SK-N-SH treated with all-trans-retinoic acid at 6 μM for 48 hours (cell line): ENCODE measurements at regions not wholly inside any gene's neighbourhood (a gene's known extent, or its start where the extent isn't known, plus 50 kb on each side); places are given as distances from the start of the nearest gene placed in this dataset.

Experiments used
- ATAC-seq: fragments of 200-7000 bp; cut with Tn5 transposase; 3 replicates; pipeline ENCODE4 v1.9.1; 2020; ENCODE audit warnings: mild to moderate bottlenecking, moderate library complexity
- ARNTL ChIP-seq: fragments of 450-650 bp; formaldehyde crosslinking; IDR thresholded peaks from 2 replicates; pipeline ENCODE4 v1.5.0; 2020; ENCODE audit warnings: low read depth, mild to moderate bottlenecking, moderate library complexity, borderline replicate concordance
- BACH2 ChIP-seq: fragments of 250-450 bp; sonication (Bioruptor Pico); IDR thresholded peaks from 2 replicates; pipeline ENCODE4 v1.9.0; 2021; ENCODE audit warnings: mild to moderate bottlenecking, borderline replicate concordance
- CREB5 ChIP-seq: fragments of 250-450 bp; sonication (Bioruptor Pico); IDR thresholded peaks from 2 replicates; pipeline ENCODE4 v1.5.1; 2020; ENCODE audit warnings: low read depth, mild to moderate bottlenecking, moderate library complexity
- CSDC2 ChIP-seq: fragments of 250-450 bp; sonication (Bioruptor Pico); IDR thresholded peaks from 2 replicates; pipeline ENCODE4 v1.5.0; 2020; ENCODE audit warnings: mild to moderate bottlenecking, moderate library complexity
- ESRRG ChIP-seq: fragments of 250-450 bp; sonication (Bioruptor Pico); IDR thresholded peaks from 2 replicates; pipeline ENCODE4 v1.6.1; 2021; ENCODE audit warnings: mild to moderate bottlenecking
- GLIS3 ChIP-seq: fragments of 250-450 bp; sonication (Bioruptor Pico); IDR thresholded peaks from 2 replicates; pipeline ENCODE4 v1.5.0; 2020; ENCODE audit warnings: mild to moderate bottlenecking, moderate library complexity
- POU6F1 ChIP-seq: fragments of 250-450 bp; sonication (Bioruptor Pico); IDR thresholded peaks from 2 replicates; pipeline ENCODE4 v1.8.0; 2021; ENCODE audit warnings: low read depth, mild to moderate bottlenecking, moderate library complexity, borderline replicate concordance
- PPARA ChIP-seq: fragments of 250-450 bp; sonication (Bioruptor Pico); IDR thresholded peaks from 2 replicates; pipeline ENCODE4 v1.5.0; 2020; ENCODE audit warnings: mild to moderate bottlenecking, borderline replicate concordance
- RARB ChIP-seq: fragments of 250-450 bp; sonication (Bioruptor Pico); IDR thresholded peaks from 2 replicates; pipeline ENCODE4 v1.8.0; 2021; ENCODE audit warnings: mild to moderate bottlenecking, moderate library complexity
- SNAI2 ChIP-seq: fragments of 250-450 bp; sonication (Bioruptor Pico); IDR thresholded peaks from 2 replicates; pipeline ENCODE4 v1.5.0; 2020; ENCODE audit warnings: mild to moderate bottlenecking, moderate library complexity
- TCF4 ChIP-seq: fragments of 250-450 bp; sonication (Bioruptor Pico); IDR thresholded peaks from 2 replicates; pipeline ENCODE4 v1.8.0; 2021; ENCODE audit warnings: mild to moderate bottlenecking, moderate library complexity, borderline replicate concordance
- TOX ChIP-seq: fragments of 250-450 bp; sonication (Bioruptor Pico); IDR thresholded peaks from 2 replicates; pipeline ENCODE4 v1.8.0; 2021; ENCODE audit warnings: mild to moderate bottlenecking, moderate library complexity, borderline replicate concordance
- TSHZ2 ChIP-seq: fragments of 250-450 bp; sonication (Bioruptor Pico); IDR thresholded peaks from 2 replicates; pipeline ENCODE4 v1.5.0; 2020; ENCODE audit warnings: mild to moderate bottlenecking, moderate library complexity
- ZC3H10 ChIP-seq: fragments of 250-450 bp; sonication (Bioruptor Pico); IDR thresholded peaks from 2 replicates; pipeline ENCODE4 v1.5.1; 2021; ENCODE audit warnings: mild to moderate bottlenecking, moderate library complexity
- ZFP3 ChIP-seq: fragments of 250-450 bp; sonication (Bioruptor Pico); IDR thresholded peaks from 2 replicates; pipeline ENCODE4 v1.5.0; 2020; ENCODE audit warnings: mild to moderate bottlenecking, moderate library complexity
- ZFP30 ChIP-seq: fragments of 450-650 bp; formaldehyde crosslinking; IDR thresholded peaks from 2 replicates; pipeline ENCODE4 v1.5.0; 2022; ENCODE audit warnings: mild to moderate bottlenecking, moderate library complexity
- ZNF565 ChIP-seq: fragments of 450-650 bp; formaldehyde crosslinking; conservative IDR thresholded peaks from 2 replicates; pipeline ENCODE4 v1.5.0; 2020; ENCODE audit warnings: low read depth, mild to moderate bottlenecking, moderate library complexity
- ZNF70 ChIP-seq: fragments of 450-650 bp; formaldehyde crosslinking; IDR thresholded peaks from 2 replicates; pipeline ENCODE4 v1.5.0; 2020; ENCODE audit warnings: mild to moderate bottlenecking, moderate library complexity
- ZNF8 ChIP-seq: fragments of 450-650 bp; formaldehyde crosslinking; IDR thresholded peaks from 2 replicates; pipeline ENCODE4 v1.5.0; 2020; ENCODE audit warnings: mild to moderate bottlenecking, moderate library complexity

- no peak for ATAC-seq
- TF ChIP-seq GLIS3 (CRISPR knock-in tag): no peak
- TF ChIP-seq, all 23 proteins: peak for 0
Observed at GRCh38 chr1:89465201-89465600, 59.4 kb upstream of the LRRC8B start.

- TF ChIP-seq SNAI2 (CRISPR knock-in tag) (no peak), TOX (CRISPR knock-in tag) (no peak), BACH2 (CRISPR knock-in tag) (no peak), ZC3H10 (no peak), TSHZ2 (CRISPR knock-in tag) (no peak), TCF4 (CRISPR knock-in tag) (no peak), ZNF70 (CRISPR knock-in tag) (no peak), ESRRG (CRISPR knock-in tag) (no peak)
- no peak for ATAC-seq
Observed at GRCh38 chr1:89466307-89466930, 58.2 kb upstream of the LRRC8B start.

- TF ChIP-seq PPARA (CRISPR knock-in tag): no peak
- TF ChIP-seq ZNF8 (CRISPR knock-in tag): no peak
- no peak for TF ChIP-seq ESRRG (CRISPR knock-in tag)
- no peak for TF ChIP-seq POU6F1 (CRISPR knock-in tag)
- ATAC-seq: no peak
Observed at GRCh38 chr1:89472253-89472652, 52.4 kb upstream of the LRRC8B start.

- ATAC-seq: no peak
- TF ChIP-seq PPARA (CRISPR knock-in tag): no peak
- no peak for TF ChIP-seq RARB (CRISPR knock-in tag)
- TF ChIP-seq TCF4 (CRISPR knock-in tag): no peak
- TF ChIP-seq TSHZ2 (CRISPR knock-in tag): no peak
- TF ChIP-seq CSDC2 (CRISPR knock-in tag): no peak
- no peak for TF ChIP-seq ZFP30 (CRISPR knock-in tag)
- TF ChIP-seq ARNTL (CRISPR knock-in tag): no peak
- TF ChIP-seq GLIS3 (CRISPR knock-in tag): no peak
- no peak for TF ChIP-seq TOX (CRISPR knock-in tag)
- TF ChIP-seq ZNF8 (CRISPR knock-in tag): no peak
- TF ChIP-seq ZNF565: no peak
- no peak for TF ChIP-seq ZNF70 (CRISPR knock-in tag)
- no peak for TF ChIP-seq ESRRG (CRISPR knock-in tag)
- TF ChIP-seq CREB5 (CRISPR knock-in tag): no peak
- no peak for TF ChIP-seq ZFP3 (CRISPR knock-in tag)
- TF ChIP-seq ZC3H10: no peak
Observed at GRCh38 chr1:89472886-89473417, 51.7 kb upstream of the LRRC8B start.
